NCI-H2107 treated with DMSO at 0.1 percent for 48 hours (cell line): ENCODE measurements at regions not wholly inside any gene's neighbourhood (a gene's known extent, or its start where the extent isn't known, plus 50 kb on each side); places are given as distances from the start of the nearest gene placed in this dataset.
"Not testable (repeated sequence)": the region's sequence is repeated elsewhere in the genome, so short reads cannot be mapped to it uniquely, and the experiment has no call there.

ENCODE experiments used
- DNase-seq: peaks from one replicate; lab custom pipeline; 2025; ENCODE audit not compliant: unreplicated experiment; lab: John Stamatoyannopoulos, UW

DNA sequence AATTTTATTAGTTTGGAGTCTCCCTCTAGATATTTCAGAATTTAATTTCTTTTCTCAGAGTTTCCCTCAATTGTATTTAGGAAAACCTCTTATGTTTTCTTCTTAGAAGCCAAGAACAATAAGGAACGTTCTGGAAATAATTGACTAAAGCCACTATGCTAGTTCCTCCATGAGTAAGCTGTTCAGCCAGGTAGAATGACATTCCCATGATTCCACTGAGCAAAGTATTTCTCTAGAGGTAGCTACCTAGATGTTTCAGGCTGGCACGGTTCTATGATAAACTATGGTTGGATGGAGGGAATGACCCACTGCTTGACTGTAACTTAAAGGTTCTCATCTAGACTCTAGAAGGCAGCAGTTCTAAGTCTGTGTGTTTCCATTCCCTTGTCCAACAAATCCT is 62.4 kb downstream of the CLDN17 start:
- DNase-seq, result no peak

DNA sequence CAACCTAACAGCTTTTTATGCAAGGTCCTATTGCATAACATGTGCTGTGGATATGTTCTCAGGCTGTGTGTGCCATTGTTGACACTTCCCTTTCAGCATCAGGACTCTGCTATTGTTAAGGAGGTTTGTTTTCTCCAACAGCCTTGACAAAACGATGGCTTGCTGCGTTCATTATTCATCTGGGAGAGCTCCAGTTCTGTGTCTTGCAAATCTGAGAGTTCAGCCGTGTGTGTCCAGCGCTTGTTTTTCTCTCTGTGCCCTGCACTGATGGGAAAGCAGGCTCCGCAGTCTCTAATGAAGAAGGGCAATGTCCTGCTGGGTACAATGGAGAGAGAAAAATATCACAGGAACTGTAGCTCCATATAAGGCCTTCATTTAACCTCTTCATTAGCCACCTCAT is 63.7 kb downstream of the CLDN17 start:
- DNase-seq, result no peak

DNA sequence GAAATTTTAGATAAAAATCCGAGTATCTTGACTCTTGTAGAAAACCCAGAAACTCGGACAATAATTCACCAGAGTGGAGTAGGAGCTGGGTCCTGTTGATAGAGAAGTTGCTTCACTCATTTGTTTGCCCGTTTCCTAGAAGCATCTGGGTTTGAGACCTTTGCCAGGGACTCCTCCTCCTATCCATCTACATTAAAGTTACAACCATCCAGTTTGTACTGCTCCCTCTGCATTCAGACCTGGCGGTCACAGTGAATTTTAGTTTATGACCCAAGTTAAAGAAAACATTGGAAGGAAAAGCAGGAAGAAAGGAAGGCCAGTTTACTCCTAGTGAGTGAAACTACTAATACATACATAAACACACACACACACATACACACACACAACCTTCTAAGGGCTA is 64.6 kb downstream of the CLDN17 start:
- DNase-seq, result no peak

DNA sequence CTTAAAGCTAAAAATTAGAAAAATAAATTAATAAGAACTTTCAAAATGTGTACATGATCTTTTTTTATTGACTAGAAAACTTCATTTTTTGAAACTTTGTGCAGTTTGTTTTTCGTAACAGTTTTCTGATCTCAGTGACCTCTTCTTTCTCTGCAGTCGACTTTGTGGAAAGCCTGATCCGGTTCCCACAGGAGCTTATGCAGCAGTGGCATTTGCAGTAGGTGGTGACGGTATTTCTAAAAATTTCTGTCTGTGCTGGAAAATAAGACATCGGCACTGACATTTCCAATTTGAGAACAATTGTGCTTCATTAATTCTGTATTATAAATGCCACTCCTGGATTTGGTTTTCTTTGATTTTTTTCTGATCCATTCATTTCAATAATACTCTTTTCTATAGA is 68.8 kb downstream of the CLDN17 start:
- DNase-seq, result no peak

DNA sequence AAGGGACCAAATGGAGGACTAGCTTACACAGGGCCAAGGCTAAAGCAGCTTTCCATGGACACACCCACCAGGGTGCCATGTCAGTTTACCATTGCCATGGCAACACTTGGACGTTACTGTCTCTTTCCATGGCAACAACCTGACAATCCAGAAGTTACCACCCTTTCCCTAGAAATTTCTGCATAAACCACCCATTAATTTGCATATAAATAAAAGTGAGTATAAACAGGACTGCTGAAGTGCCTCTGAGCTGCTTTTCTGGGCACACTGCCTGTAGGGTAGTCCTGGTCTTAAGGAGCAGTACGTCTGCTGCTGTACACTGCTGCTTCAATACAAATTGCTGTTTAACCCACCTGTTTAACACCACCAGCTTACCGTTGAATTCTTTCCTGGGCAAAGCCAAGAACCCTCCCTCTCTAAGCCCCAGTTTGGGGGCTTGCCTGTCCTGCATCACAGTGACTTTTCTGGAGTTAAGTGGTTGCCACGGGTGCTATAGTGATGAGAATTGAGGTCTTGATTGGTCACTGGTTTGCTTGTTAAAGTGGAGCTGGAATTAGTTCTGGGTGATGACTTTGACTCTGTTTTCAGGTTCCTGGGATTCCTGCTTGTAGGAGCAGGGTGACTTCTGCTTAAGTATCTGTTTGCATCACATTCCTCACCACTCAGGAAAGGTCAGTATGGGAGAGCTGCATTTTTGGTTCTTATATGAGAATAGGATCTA is 83.2 kb downstream of the CLDN17 start:
- no peak for DNase-seq

DNA sequence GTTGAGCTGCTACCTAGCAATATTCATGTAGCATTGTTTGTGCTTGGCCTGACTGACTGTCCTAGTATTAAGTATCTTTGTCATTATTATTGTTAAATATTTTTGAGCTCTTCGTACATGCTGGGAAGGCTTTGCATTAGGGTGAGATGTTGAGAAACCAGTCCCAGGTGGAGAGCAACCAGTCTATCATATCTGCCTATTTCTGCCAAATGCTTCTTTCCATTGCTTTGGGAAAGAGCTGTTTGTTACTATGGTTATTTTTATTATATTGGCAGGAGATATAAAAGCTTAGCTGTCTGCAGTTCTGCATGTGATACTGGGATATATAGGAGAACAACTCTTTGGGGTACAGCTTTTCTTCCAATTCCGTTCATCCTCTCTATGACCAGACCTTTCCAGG is 85.1 kb downstream of the CLDN17 start:
- no peak for DNase-seq

DNA sequence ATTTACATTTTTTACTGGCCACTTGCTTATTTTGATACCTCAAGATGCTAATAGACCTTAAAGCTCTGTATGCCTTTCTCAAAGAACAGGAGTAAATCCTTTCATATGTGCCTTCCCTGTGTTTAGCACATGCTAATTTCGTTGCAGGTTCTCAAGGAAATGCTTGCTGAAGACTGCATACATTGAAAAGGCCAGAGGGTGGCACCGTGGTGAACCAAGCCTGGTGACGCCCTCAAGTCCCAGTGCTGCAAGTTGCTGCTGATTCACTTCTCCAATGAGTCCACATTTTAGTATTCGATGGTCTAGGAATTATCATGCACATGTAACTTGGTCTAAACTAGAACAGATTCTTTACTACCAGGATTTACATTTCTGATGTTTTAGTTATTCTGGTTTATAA is 94.1 kb downstream of the CLDN17 start:
- no peak for DNase-seq

DNA sequence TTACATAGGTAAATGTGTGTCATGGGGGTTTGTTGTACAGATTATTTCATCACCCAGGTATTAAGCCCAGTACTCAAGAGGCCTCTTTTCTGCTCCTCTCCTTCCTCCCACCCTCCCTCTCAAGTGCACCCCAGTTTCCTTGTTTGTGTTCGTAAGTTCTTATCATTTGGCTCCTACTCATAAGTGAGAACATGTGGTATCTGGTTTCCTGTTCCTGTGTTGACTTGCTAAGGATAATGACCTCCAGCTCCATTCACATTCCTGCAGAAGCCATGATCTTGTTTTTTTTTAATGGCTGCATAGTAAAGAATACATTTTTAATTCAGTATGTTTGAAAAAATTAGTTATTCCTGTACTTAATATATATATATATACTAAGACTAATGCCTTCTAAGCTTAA is 107.7 kb downstream of the CLDN17 start:
- DNase-seq, result no peak

DNA sequence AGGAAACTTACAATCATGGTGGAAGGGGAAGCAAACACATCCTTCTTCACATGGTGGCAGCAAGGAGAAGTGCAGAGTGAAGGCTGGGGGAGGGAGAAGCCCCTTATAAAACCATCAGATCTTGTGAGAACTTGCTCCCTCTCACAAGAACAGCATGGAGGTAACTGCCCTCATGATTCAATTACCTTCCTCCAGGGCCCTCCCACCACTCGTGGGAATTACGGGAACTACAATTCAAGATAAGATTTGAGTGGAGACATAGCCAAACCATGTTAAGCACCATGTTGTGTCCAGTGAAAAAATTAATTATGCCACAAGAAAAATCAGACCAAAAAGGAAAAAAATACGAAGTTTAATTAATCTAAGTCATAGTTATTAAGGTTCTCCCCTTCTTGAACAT is 109.5 kb downstream of the CLDN17 start:
- DNase-seq, result no peak

DNA sequence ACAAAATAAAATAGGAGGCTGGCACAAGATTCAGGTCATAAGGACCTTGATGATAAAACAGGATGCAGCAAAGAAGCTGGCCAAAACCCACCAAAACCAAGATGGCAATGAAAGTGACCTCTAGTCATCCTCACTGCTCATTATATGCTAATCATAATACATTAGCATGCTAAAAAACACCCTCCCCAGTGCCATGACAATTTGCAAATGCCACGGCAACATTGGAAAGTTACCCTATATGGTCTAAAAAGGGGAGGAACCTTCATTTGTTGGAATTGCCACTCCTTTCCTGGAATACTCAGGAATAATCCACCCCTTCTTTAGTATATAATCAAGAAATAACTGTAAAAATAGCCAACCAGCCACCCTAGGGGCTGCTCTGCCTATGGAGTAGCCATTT is 108.8 kb upstream of the GRIK1 start:
- no peak for DNase-seq

DNA sequence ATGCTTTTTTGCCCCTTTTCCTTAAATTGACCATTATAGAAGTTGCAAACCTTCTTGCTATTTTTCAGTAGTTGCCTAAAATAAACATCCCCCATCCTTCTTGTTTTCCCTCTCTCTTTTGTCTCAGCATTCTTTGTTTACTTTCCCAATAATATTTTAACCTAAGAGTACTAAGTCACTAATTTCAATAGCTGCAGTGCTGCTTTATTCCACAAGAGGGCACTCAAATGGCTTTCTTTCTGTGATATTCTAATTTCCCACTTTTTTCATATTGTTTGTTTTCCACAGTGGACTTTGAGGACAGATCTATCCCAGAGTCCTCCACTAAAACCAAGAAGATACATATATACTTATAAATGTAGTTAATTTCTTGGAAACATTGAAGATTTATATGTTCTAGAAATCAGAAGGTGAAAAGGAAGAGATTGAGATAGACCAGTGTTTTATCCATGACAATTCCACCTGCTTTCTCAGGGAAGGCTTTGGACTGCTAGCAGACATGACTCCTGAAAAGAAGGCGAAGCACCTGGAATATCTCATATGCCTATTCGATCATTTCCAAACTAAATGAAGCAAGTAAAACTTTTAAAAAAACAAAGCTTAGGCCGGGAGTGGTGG is 104.8 kb upstream of the GRIK1 start:
- peak; percentile 10 for DNase-seq

DNA sequence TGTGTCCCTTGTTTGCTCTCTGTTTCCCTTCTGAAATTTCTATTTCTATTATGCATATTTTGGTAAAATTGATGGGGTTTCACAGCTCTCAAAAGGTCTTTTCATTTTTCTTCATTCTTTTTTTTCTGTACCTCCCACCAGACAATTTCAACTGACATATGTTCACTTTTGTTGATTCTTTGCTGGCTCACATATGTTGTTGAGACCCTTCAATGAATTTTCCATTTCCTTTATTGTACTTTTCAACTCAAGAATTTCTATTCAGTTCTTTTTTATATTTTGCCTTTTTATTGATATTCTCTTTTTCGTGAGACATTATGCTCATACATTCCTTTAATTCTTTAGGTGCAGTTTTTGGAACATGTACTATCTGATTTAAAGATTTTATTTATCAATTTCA is 102.6 kb upstream of the GRIK1 start:
- no peak for DNase-seq

DNA sequence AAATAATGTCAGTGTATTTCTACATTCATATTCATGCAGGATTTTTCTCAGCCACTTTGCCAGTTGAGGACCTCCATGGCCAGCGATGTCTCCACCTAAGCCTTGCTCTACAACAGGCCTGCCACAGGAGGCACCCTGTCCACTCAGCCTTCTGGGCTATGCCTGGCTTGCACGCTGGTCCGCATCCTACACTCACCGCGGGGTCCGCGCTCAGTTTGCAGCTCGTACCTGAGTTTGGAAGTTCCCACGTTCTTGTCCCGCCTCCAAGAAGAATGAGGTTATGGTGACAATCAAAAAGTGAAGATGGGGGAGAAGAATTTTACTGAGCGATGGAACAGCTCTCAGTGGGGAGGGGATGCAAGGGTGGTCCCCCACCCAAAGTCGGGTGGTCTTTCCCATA is 93.6 kb upstream of the GRIK1 start:
- no peak for DNase-seq

DNA sequence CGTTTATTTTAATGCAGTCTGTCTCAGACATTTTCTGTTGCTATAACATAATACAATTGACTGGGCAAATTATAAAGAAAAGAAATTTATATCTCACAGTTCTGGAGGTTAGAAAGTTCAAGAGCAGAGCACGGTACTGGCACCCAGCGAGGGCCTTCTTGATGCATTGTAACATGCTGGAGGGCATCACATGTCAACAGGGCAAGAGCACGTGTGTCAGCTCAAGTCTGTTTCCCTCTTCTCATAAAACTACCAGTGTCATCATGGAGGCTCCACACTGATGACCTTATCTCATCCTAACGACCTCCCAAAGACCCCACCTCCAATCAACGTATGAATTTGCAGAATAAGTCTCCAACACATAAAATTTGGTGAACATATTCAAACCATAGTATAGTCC is 90.6 kb upstream of the GRIK1 start:
- DNase-seq, result no peak

DNA sequence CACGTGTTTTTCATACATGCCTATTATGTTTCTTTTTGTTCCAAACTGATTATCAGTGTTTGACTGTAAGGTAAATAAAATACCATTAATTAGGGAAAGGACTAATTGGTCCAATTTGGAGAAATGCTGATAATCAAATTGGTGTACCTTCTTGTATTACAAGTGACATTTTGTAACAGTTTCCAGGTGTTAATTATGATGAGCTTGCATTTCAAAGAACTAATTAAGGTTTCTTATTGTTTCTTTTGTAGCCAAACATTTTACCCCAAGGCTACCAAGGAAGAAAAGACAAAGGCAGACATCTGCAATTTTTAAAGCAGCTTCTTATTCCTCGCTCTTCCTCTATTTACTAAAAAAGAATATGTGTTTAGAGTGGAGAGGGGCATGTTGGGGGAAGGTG is 88.7 kb upstream of the GRIK1 start:
- DNase-seq, result no peak

DNA sequence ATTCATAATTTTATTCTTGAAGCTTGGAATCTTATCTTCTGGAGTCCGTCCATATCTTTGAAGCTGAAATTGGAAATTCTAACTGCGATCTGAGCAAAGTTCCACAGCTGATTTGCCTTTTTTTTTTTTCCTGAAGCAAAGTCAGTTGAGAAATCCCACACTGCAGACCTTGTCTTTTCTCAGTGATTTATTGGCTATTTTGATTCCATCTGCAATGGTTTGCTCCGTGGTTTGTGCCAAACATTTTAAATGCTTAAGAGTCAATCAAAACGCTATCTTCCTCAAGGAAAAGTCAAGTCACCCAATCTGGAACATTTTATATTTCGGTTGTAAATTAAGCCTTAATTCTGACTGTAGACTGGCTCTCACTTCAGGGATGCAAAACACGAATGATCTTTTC is 88.2 kb upstream of the GRIK1 start:
- no peak for DNase-seq

DNA sequence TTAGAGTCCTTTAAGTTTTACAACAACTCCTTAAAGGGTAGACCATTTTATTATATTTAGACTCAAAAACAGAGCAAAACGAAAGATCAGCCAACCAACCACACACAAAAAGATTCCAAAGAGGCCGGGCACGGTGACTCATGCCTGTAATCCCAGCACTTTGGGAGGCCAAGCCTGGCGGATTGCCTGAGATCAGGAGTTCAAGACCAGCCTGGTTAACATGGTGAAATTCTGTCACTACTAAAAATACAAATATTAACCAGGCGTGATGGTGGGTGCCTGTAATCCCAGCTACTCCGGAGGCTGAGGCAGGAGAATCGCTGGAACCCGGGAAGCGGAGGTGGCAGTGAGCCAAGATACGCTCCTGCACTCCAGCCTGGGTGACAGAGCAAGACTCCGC is 83.3 kb upstream of the GRIK1 start:
- DNase-seq, result not testable (repeated sequence)

DNA sequence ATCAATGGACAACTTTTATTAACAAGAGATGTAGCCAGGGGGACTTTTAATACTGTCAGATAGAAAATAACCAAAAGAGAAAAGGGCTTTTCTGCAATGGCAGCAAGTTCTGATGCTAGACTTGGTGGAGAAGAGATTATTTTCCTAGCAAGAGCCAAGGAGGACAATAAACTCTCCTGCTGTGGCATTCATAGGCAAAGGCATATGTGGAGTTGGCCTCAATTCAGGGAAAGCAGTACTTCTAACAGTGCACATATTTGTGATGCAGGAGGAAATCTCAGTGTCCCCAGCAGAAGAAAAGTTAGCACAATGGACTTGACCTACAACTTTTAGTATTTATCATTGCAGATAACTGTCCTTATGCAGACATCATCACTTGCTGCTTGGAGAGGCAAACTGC is 75.1 kb upstream of the GRIK1 start:
- no peak for DNase-seq

DNA sequence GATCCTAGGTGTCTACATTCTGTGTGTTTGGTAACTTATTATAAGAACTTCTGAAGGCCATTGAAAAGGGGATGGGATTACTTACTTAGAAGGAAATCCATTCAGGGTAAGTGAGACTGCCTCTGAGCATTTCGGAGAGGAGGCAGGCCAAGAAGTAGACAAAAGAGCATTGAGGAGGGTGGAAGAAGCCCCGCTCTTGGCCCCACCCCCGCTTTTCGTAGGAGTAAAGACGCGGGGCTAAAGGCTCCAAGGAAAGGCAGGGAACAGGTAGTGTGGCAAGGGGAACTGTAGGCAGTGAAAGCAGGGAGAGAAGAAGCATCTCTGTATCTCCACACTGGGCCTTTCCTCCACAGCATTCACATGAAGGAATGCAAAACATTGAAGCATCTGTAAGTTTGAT is 51.8 kb upstream of the GRIK1 start:
- DNase-seq, result no peak

DNA sequence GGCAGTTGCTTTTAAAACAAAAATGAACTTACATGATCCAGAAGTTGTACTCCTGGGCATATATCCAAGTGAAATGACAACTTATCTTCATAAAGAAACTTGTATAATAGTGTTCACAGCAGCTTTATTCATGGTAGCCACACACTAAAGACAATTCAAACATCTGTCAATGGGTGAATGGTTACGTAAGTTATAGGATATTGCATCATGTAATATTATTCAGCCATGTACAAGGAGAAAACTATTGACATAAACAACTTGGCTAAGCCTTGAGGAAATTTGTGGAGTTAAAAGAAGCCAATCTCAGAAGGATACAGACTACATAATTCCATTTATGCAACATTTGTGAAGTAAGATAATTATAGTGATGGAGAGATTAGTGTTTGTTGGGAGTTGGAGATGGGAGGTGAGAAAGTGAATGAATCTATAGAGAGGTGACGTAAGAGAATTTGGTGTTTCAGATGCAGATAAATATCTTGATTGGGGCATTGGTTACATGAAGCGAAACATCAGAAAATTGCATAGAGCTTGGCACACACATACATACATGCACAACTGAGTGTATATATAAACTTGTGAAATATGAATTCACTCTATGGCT is 49.9 kb upstream of the GRIK1 start:
- DNase-seq, result no peak
